Sigmoid colon (tissue), 4 donors: ENCODE measurements at regions not wholly inside any gene's neighbourhood (a gene's known extent, or its start where the extent isn't known, plus 50 kb on each side); places are given as distances from the start of the nearest gene placed in this dataset.

Experiments
- CTCF ChIP-seq, 4 experiments: fragments of 450-650 bp in 3 of 4; fragments of 200-600 bp in 1 of 4; IDR thresholded peaks; one replicate each; pipeline ENCODE4 v1.5.1; 2016 to 2019; ENCODE audit warnings: antibody characterized with exemption in 4 of 4, mild to moderate bottlenecking in 3 of 4, moderate library complexity in 2 of 4
- EP300 ChIP-seq, 4 donors: sonication (generic); formaldehyde crosslinking; IDR thresholded peaks; one replicate each; pipeline ENCODE4 v1.6.1; 2017; ENCODE audit warnings: antibody characterized with exemption in 4 of 4
- POLR2A ChIP-seq, 2 donors: fragments of 450-650 bp; IDR thresholded peaks; one replicate each; pipeline ENCODE4 v1.6.1; 2016; ENCODE audit warnings: antibody characterized with exemption in 2 of 2, mild to moderate bottlenecking in 2 of 2, moderate library complexity in 2 of 2
- POLR2AphosphoS5 ChIP-seq, 4 donors: sonication (generic); formaldehyde crosslinking; IDR thresholded peaks; one replicate each; pipeline ENCODE4 v1.6.1; 2017; ENCODE audit warnings: antibody characterized with exemption in 4 of 4

GRCh38 chr16:87188104-87188503, 129.1 kb downstream of the C16orf95 start:
- TF ChIP-seq POLR2AphosphoS5 (IDR thresholded peaks at IDR 0.05) (no peak), CTCF (IDR thresholded peaks at IDR 0.05) (no peak), POLR2A (IDR thresholded peaks at IDR 0.05) (no peak), EP300 (IDR thresholded peaks at IDR 0.05) (no peak)
